ENCODE measurements at regions not wholly inside any gene's neighbourhood (a gene's known extent, or its start where the extent isn't known, plus 50 kb on each side); places are given as distances from the start of the nearest gene placed in this dataset.

- no peak for DNase-seq
Measured at GRCh38 chr1:188225975-188226374, 1397.2 kb downstream of the PLA2G4A start.

- no peak for DNase-seq
Measured at GRCh38 chr1:188228623-188229022, 1399.9 kb downstream of the PLA2G4A start.

GRCh38 chr1:188237573-188238348 is 1409.0 kb downstream of the PLA2G4A start:
- peak; percentile 38 for DNase-seq

GRCh38 chr1:188240772-188241406 is 1412.1 kb downstream of the PLA2G4A start:
- DNase-seq = no peak

GRCh38 chr1:188241629-188242028 is 1412.9 kb downstream of the PLA2G4A start:
- no peak for DNase-seq

- DNase-seq = no peak
Measured at GRCh38 chr1:188243456-188243855, 1414.7 kb downstream of the PLA2G4A start.

- no peak for DNase-seq
Measured at GRCh38 chr1:188244681-188245080, 1415.9 kb downstream of the PLA2G4A start.

GRCh38 chr1:188247255-188247654 is 1418.5 kb downstream of the PLA2G4A start:
- no peak for DNase-seq

- no peak for DNase-seq
Measured at GRCh38 chr1:188249811-188250210, 1421.1 kb downstream of the PLA2G4A start.

GRCh38 chr1:188251036-188251435 is 1422.3 kb downstream of the PLA2G4A start:
- no peak for DNase-seq

GRCh38 chr1:188261849-188262248 is 1433.1 kb downstream of the PLA2G4A start:
- DNase-seq = no peak

- DNase-seq = no peak
Measured at GRCh38 chr1:188269956-188270355, 1441.2 kb downstream of the PLA2G4A start.

- no peak for DNase-seq
Measured at GRCh38 chr1:188270497-188270896, 1441.7 kb downstream of the PLA2G4A start.

- no peak for DNase-seq
Measured at GRCh38 chr1:188277771-188278170, 1449.0 kb downstream of the PLA2G4A start.

- peak; percentile 33 for DNase-seq
Measured at GRCh38 chr1:188281921-188282320, 1453.2 kb downstream of the PLA2G4A start.

- DNase-seq = no peak
Measured at GRCh38 chr1:188295157-188295556, 1466.4 kb downstream of the PLA2G4A start.

- no peak for DNase-seq
Measured at GRCh38 chr1:188302746-188303145, 1474.0 kb downstream of the PLA2G4A start.

- DNase-seq = no peak
Measured at GRCh38 chr1:188314557-188315137, 1485.9 kb downstream of the PLA2G4A start.

GRCh38 chr1:188317894-188318293 is 1489.1 kb downstream of the PLA2G4A start:
- no peak for DNase-seq

GRCh38 chr1:188325211-188325610 is 1496.5 kb downstream of the PLA2G4A start:
- DNase-seq = no peak

- no peak for DNase-seq
Measured at GRCh38 chr1:188343914-188344313, 1515.2 kb downstream of the PLA2G4A start.

GRCh38 chr1:188350104-188350503 is 1521.4 kb downstream of the PLA2G4A start:
- DNase-seq = no peak

GRCh38 chr1:188355082-188355481 is 1526.3 kb downstream of the PLA2G4A start:
- DNase-seq = no peak

GRCh38 chr1:188355847-188356246 is 1527.1 kb downstream of the PLA2G4A start:
- DNase-seq = no peak
